GM13977 (cell line): ENCODE measurements at regions not wholly inside any gene's neighbourhood (a gene's known extent, or its start where the extent isn't known, plus 50 kb on each side); places are given as distances from the start of the nearest gene placed in this dataset.
A peak's percentile ranks its signal among the peaks of the same experiment; 100 is the strongest.

Experiments
- DNase-seq: peaks from one replicate; pipeline ENCODE4 v3.0.0; 2012; ENCODE audit warnings: low spot score
- in situ Hi-C: fragments of 300-500 bp; cut with MboI; formaldehyde crosslinking; loops from one replicate; pipeline ENCODE4 v1.12.0; 2022; ENCODE audit warnings: low sequenced_read_pairs, low pct_unique_long_range_greater_than_20kb, mixed read lengths, inconsistent platforms; ENCODE audit not compliant: unreplicated experiment
- TF ChIP-seq, protein P1 (sequence below): IDR thresholded peaks from 2 replicates; pipeline ENCODE4 v1.5.1; 2012; ENCODE audit warnings: mild to moderate bottlenecking, control low read depth; ENCODE audit not compliant: insufficient read depth; ENCODE audit errors: extremely low read depth, missing control alignments

DNA sequence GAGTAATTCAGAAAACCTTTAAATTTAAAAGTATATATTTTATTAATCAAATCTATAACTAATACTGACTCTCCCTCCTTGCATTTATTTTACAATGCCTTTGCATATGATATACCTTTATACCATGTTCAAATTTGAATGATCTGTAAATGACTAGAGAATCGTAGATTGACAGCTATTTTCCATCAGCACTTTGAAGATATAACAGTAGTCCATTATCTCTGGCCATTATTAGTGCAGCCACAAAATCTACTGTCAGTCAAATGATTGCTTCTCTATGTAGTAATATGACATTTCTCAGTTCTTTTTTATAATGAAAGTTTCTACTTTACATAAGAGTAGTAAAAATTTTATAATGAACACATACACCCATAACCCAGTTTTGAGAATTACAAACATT, 1054.8 kb upstream of the B3GALT2 start:
- DNase-seq: no peak
- TF ChIP-seq, protein P1, sequence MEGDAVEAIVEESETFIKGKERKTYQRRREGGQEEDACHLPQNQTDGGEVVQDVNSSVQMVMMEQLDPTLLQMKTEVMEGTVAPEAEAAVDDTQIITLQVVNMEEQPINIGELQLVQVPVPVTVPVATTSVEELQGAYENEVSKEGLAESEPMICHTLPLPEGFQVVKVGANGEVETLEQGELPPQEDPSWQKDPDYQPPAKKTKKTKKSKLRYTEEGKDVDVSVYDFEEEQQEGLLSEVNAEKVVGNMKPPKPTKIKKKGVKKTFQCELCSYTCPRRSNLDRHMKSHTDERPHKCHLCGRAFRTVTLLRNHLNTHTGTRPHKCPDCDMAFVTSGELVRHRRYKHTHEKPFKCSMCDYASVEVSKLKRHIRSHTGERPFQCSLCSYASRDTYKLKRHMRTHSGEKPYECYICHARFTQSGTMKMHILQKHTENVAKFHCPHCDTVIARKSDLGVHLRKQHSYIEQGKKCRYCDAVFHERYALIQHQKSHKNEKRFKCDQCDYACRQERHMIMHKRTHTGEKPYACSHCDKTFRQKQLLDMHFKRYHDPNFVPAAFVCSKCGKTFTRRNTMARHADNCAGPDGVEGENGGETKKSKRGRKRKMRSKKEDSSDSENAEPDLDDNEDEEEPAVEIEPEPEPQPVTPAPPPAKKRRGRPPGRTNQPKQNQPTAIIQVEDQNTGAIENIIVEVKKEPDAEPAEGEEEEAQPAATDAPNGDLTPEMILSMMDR: no peak
- in situ Hi-C loops: no loop called here

DNA sequence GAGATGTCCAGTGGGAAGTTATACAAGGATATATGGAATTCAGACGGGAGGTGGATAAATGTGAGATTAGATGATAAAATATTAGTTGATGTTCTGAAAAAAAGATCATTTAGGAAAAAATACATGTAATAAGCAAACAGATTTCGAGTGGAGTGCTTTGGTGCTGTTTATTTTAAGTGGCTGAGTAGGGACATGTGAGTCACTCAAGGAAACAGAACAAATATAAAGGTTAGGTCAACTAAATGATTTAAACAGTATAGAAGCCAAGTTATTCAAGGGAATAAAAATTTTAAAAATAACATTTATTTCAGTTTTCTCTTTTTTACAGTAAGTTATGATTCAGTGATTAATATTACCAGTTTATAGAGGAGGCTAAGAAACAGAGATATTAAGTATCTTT, 1046.7 kb upstream of the B3GALT2 start:
- in situ Hi-C loops: no loop called here
- TF ChIP-seq, protein P1: no peak
- no peak for DNase-seq

- TF ChIP-seq, protein P1: no peak
- in situ Hi-C loops: no loop called here
- DNase-seq: no peak
Observed at GRCh38 chr1:194230351-194231144, 1044.1 kb upstream of the B3GALT2 start.

- DNase-seq: no peak
- TF ChIP-seq, protein P1: no peak
- in situ Hi-C loops: no loop called here
Observed at GRCh38 chr1:194228427-194228826, 1042.0 kb upstream of the B3GALT2 start.

GRCh38 chr1:194227161-194227560, 1040.7 kb upstream of the B3GALT2 start:
- TF ChIP-seq, protein P1: no peak
- in situ Hi-C loops: no loop called here
- no peak for DNase-seq

GRCh38 chr1:194225821-194226220, 1039.4 kb upstream of the B3GALT2 start:
- DNase-seq: peak; percentile 5
- in situ Hi-C loops: no loop called here
- TF ChIP-seq, protein P1: no peak

- no peak for DNase-seq
- in situ Hi-C loops: no loop called here
- TF ChIP-seq, protein P1: no peak
Observed at GRCh38 chr1:194223596-194223995, 1037.2 kb upstream of the B3GALT2 start.
